ENCODE measurements at regions not wholly inside any gene's neighbourhood (a gene's known extent, or its start where the extent isn't known, plus 50 kb on each side); places are given as distances from the start of the nearest gene placed in this dataset.

- CTCF ChIA-PET = no interaction called here
- H3K56ac ChIP-seq (ENCODE audit: extremely low read depth, insufficient read depth, low read length) = no peak overlapping the region
- no TSS peak for BruUV-seq (replicated peaks)
- no peak overlapping the region for H2AK9ac ChIP-seq (replicated peaks; ENCODE audit: low read depth, low read length, poor library complexity)
- no peaks in the 10 kb centered on the region for H3K36me3 ChIP-seq (ENCODE audit: control insufficient read depth, insufficient read depth, low read length)
- no peak overlapping the region for H2BK15ac ChIP-seq (ENCODE audit: low read depth, low read length)
- H4K20me1 ChIP-seq (ENCODE audit: insufficient read depth, low read length) = no peaks in the 10 kb centered on the region
- dilution Hi-C loops (cut with HindIII; ENCODE audit: low sequenced_read_pairs, unreplicated experiment) (no loop called here), intact Hi-C loops (cut with micrococcal nuclease) (no loop called here), in situ Hi-C loops (cut with MboI; ENCODE audit: low sequenced_read_pairs) (no loop called here)
- no peak overlapping the region for H4K5ac ChIP-seq (ENCODE audit: low read depth, low read length)
- H3K27ac ChIP-seq (ENCODE audit: insufficient read depth, low read length) = no peak overlapping the region
- H3K9me1 ChIP-seq (ENCODE audit: insufficient read depth, low read length) = no peaks in the 10 kb centered on the region
- no peak for ATAC-seq (ENCODE audit: low read depth)
- H3K4me2 ChIP-seq (ENCODE audit: low read depth, low read length) = no peak overlapping the region
- no peak overlapping the region for H3K4ac ChIP-seq (ENCODE audit: low read depth, low read length)
- no peak overlapping the region for H3K18ac ChIP-seq (ENCODE audit: low read depth, low read length)
- H2AK5ac ChIP-seq (ENCODE audit: low read depth, low read length) = no peak overlapping the region
- H3K4me1 ChIP-seq (ENCODE audit: control insufficient read depth, insufficient read depth, low read length) = no peaks in the 10 kb centered on the region
- no peaks in the 10 kb centered on the region for H3K79me1 ChIP-seq (ENCODE audit: low read depth in 1 of 2, low read length in 2 of 2)
- peaks cover 40% of the 10 kb centered on the region for H3K9me3 ChIP-seq (ENCODE audit: control insufficient read depth, insufficient read depth, low read length)
- no peak overlapping the region for H4K8ac ChIP-seq (ENCODE audit: low read depth in 2 of 2, low read length in 2 of 2)
- no peak for TF ChIP-seq FOS (IDR thresholded peaks at IDR 0.05; ENCODE audit: low read depth, low read length)
- TF ChIP-seq NFE2L2 (IDR thresholded peaks at IDR 0.05; ENCODE audit: low read depth, low read length) = no peak
- TF ChIP-seq SMC3 (IDR thresholded peaks at IDR 0.05; ENCODE audit: low read depth, low read length) = no peak
- no peak for TF ChIP-seq MXI1 (IDR thresholded peaks at IDR 0.05; ENCODE audit: borderline replicate concordance, low read depth, low read length)
- no peak for TF ChIP-seq BHLHE40 (IDR thresholded peaks at IDR 0.05; ENCODE audit: low read depth, low read length)
- H3K14ac ChIP-seq (replicated peaks; ENCODE audit: low read depth, low read length) = no peak overlapping the region
- no peak overlapping the region for H2BK5ac ChIP-seq (ENCODE audit: low read depth, low read length, poor library complexity, severe bottlenecking)
- H3K9ac ChIP-seq (ENCODE audit: low read depth, low read length) = no peak overlapping the region
- no peak overlapping the region for H2BK20ac ChIP-seq (ENCODE audit: low read depth, low read length)
- no peak overlapping the region for H2BK120ac ChIP-seq (ENCODE audit: low read depth, low read length)
- WGBS, 2 experiments (ENCODE audit: extremely low coverage in 2 of 2, insufficient read length in 1 of 2) = 74% methylated on average over 3 of the region's 17 CpGs; no CpG with 5 or more reads in 1 of the 2 experiments
- H4K91ac ChIP-seq (ENCODE audit: insufficient read depth, low read depth, low read length) = no peak overlapping the region
- no peaks in the 10 kb centered on the region for H3K27me3 ChIP-seq (ENCODE audit: control insufficient read depth, insufficient read depth, low read length)
- H3K23ac ChIP-seq (ENCODE audit: low read depth, low read length) = no peak overlapping the region
- H3K4me3 ChIP-seq (ENCODE audit: insufficient read depth, low read depth, low read length) = no peak overlapping the region
- H2AFZ ChIP-seq (replicated peaks; ENCODE audit: low read length, poor library complexity) = no peak overlapping the region
- POLR2A ChIA-PET (ENCODE audit: unreplicated experiment) = no interaction called here
- no peak for DNase-seq
Observed at GRCh38 chr10:131013281-131013912, 298.1 kb downstream of the TCERG1L start.
